Lower lobe of right lung (tissue), 2 donors: ENCODE measurements at regions not wholly inside any gene's neighbourhood (a gene's known extent, or its start where the extent isn't known, plus 50 kb on each side); places are given as distances from the start of the nearest gene placed in this dataset.

Experiments used
- ATAC-seq, 2 donors: fragments of 200-7000 bp; cut with Tn5 transposase; one replicate each; pipeline ENCODE4 v1.9.1; 2020 to 2022; ENCODE audit warnings: mild to moderate bottlenecking in 2 of 2, moderate library complexity in 2 of 2
- DNase-seq: peaks from one replicate; pipeline ENCODE4 v3.0.0-alpha.2; 2020
- H3K27ac ChIP-seq: fragments of 200-600 bp; one replicate; pipeline ENCODE4 v1.8.0; 2022
- H3K27me3 ChIP-seq: fragments of 200-600 bp; one replicate; pipeline ENCODE4 v1.8.0; 2022; ENCODE audit warnings: low read depth
- H3K36me3 ChIP-seq: fragments of 200-600 bp; one replicate; pipeline ENCODE4 v1.8.0; 2022; ENCODE audit warnings: mild to moderate bottlenecking
- H3K4me1 ChIP-seq: fragments of 200-600 bp; one replicate; pipeline ENCODE4 v1.8.0; 2022
- H3K4me3 ChIP-seq: fragments of 200-600 bp; one replicate; pipeline ENCODE4 v1.8.0; 2022; ENCODE audit warnings: mild to moderate bottlenecking
- H3K9me3 ChIP-seq: fragments of 200-600 bp; one replicate; pipeline ENCODE4 v1.8.0; 2022
- intact Hi-C: fragments of 100-400 bp; cut with DNase I; formaldehyde crosslinking; loops from one replicate; pipeline ENCODE4 v1.11.0; 2022
- TF ChIP-seq, protein P1 (sequence below): fragments of 200-600 bp; IDR thresholded peaks from one replicate; pipeline ENCODE4 v1.8.0; 2022; ENCODE audit warnings: antibody characterized with exemption, mild to moderate bottlenecking
- donor health status: DM: no; HTN: yes; CAD: no; lungs with severe emphysema.

- H3K27ac ChIP-seq = no peak overlapping the region
- no peaks in the 10 kb centered on the region for H3K4me1 ChIP-seq
- intact Hi-C loops = no loop called here
- TF ChIP-seq, protein P1, sequence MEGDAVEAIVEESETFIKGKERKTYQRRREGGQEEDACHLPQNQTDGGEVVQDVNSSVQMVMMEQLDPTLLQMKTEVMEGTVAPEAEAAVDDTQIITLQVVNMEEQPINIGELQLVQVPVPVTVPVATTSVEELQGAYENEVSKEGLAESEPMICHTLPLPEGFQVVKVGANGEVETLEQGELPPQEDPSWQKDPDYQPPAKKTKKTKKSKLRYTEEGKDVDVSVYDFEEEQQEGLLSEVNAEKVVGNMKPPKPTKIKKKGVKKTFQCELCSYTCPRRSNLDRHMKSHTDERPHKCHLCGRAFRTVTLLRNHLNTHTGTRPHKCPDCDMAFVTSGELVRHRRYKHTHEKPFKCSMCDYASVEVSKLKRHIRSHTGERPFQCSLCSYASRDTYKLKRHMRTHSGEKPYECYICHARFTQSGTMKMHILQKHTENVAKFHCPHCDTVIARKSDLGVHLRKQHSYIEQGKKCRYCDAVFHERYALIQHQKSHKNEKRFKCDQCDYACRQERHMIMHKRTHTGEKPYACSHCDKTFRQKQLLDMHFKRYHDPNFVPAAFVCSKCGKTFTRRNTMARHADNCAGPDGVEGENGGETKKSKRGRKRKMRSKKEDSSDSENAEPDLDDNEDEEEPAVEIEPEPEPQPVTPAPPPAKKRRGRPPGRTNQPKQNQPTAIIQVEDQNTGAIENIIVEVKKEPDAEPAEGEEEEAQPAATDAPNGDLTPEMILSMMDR = no peak
- no peak overlapping the region for H3K4me3 ChIP-seq
- DNase-seq = no peak
- no peak for ATAC-seq
- no peaks in the 10 kb centered on the region for H3K36me3 ChIP-seq
- H3K27me3 ChIP-seq = no peaks in the 10 kb centered on the region
- H3K9me3 ChIP-seq = peaks cover 5% of the 10 kb centered on the region
Measured at GRCh38 chr15:92745845-92746271, 90.3 kb upstream of the FAM174B start.

DNA sequence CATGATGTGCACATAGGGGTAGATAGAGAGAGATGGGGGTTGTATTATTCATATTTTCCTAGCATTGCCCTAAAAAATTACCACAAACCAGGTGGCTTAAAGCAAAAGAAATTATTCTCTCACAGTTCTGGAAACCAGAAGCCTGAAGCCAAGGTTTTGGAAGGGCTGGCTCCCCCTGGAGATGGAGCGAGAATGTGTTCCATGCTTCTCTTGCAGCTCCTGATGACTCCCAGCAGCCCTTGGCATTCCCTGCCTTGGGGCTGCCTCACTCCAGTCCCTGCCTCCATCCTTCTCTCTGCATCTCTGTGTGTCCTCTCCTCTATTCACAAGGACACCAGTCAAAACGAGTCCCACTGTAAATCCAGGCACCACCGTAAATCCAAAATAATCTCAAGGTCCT is 91.5 kb upstream of the FAM174B start:
- TF ChIP-seq, protein P1 = no peak
- ATAC-seq = no peak
- Histone ChIP-seq H3K27me3 (no peaks in the 10 kb centered on the region), H3K36me3 (no peaks in the 10 kb centered on the region), H3K9me3 (peaks cover 5% of the 10 kb centered on the region), H3K4me1 (no peaks in the 10 kb centered on the region), H3K4me3 (no peak overlapping the region), H3K27ac (no peak overlapping the region)
- intact Hi-C loops = no loop called here
- no peak for DNase-seq

- TF ChIP-seq, protein P1 = no peak
- DNase-seq = no peak
- Histone ChIP-seq H3K4me1 (no peaks in the 10 kb centered on the region), H3K9me3 (peaks cover 3% of the 10 kb centered on the region), H3K36me3 (no peaks in the 10 kb centered on the region), H3K4me3 (no peak overlapping the region), H3K27ac (no peak overlapping the region), H3K27me3 (no peaks in the 10 kb centered on the region)
- ATAC-seq = no peak
- intact Hi-C loops = no loop called here
Measured at GRCh38 chr15:92749216-92749615, 93.6 kb upstream of the FAM174B start.

DNA sequence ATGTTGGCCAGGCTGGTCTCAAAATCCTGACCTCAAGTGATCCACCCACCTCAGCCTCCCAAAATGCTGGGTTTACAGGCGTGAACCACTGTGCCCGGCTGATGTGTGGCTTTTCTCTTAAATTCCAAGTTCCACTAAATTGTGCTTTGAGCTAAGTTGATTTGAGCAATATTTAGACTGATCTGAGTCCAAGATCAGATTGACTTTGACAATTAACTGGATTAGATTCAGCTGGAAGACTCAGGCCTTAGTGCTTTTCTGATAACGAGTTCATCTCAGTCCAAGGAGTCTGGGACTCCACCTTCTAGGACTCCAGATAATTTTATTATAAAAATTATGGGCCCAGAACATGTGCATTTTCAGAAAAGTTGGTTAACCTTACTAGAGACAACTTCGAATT is 94.4 kb upstream of the FAM174B start:
- no peaks in the 10 kb centered on the region for H3K4me1 ChIP-seq
- intact Hi-C loops = no loop called here
- ATAC-seq (no peak), DNase-seq (no peak)
- H3K36me3 ChIP-seq = no peaks in the 10 kb centered on the region
- no peaks in the 10 kb centered on the region for H3K27me3 ChIP-seq
- no peak overlapping the region for H3K4me3 ChIP-seq
- H3K9me3 ChIP-seq = no peaks in the 10 kb centered on the region
- TF ChIP-seq, protein P1 = no peak
- H3K27ac ChIP-seq = no peak overlapping the region

- H3K36me3 ChIP-seq = no peaks in the 10 kb centered on the region
- ATAC-seq (peak in 1 of 2 donors; percentile 68), DNase-seq (no peak)
- H3K4me1 ChIP-seq = no peaks in the 10 kb centered on the region
- no peaks in the 10 kb centered on the region for H3K27me3 ChIP-seq
- intact Hi-C loops = no loop called here
- no peaks in the 10 kb centered on the region for H3K9me3 ChIP-seq
- no peak overlapping the region for H3K27ac ChIP-seq
- TF ChIP-seq, protein P1 = no peak
- no peak overlapping the region for H3K4me3 ChIP-seq
Measured at GRCh38 chr15:92751528-92751927, 96.0 kb upstream of the FAM174B start.

GRCh38 chr15:92753591-92753990 is 98.0 kb upstream of the FAM174B start:
- no peak overlapping the region for H3K4me3 ChIP-seq
- no peaks in the 10 kb centered on the region for H3K4me1 ChIP-seq
- H3K27me3 ChIP-seq = no peaks in the 10 kb centered on the region
- peak; percentile 25 to 46 for ATAC-seq
- H3K27ac ChIP-seq = no peak overlapping the region
- no peaks in the 10 kb centered on the region for H3K9me3 ChIP-seq
- no peak for DNase-seq
- intact Hi-C loops = no loop called here
- TF ChIP-seq, protein P1 = no peak
- no peaks in the 10 kb centered on the region for H3K36me3 ChIP-seq
